Uterus (tissue), 3 donors: ENCODE measurements at regions not wholly inside any gene's neighbourhood (a gene's known extent, or its start where the extent isn't known, plus 50 kb on each side); places are given as distances from the start of the nearest gene placed in this dataset.

ENCODE experiments used
- DNase-seq, 2 donors: peaks; one replicate each; pipeline ENCODE4 v3.0.0-alpha.2; 2019 to 2020
- H3K27ac ChIP-seq, 2 donors: fragments of 200-600 bp; sonication (generic); 1 replicate in 1 of 2; 2 replicates in 1 of 2; pipeline ENCODE4 v1.5.1; 2016 to 2018
- H3K27me3 ChIP-seq, 2 donors: fragments of 200-600 bp; sonication (generic); one replicate each; pipeline ENCODE4 v1.5.1; 2018 to 2019; ENCODE audit warnings: control low read depth in 1 of 2
- H3K36me3 ChIP-seq, 2 donors: fragments of 200-600 bp; sonication (generic); one replicate each; pipeline ENCODE4 v1.5.1; 2019; ENCODE audit warnings: control low read depth in 1 of 2
- H3K4me1 ChIP-seq, 2 donors: fragments of 200-600 bp; sonication (generic); one replicate each; pipeline ENCODE4 v1.5.1; 2018 to 2019; ENCODE audit warnings: control low read depth in 1 of 2
- H3K4me3 ChIP-seq, 2 donors: fragments of 200-600 bp; sonication (generic); 1 replicate in 1 of 2; 2 replicates in 1 of 2; pipeline ENCODE4 v1.5.1; 2018 to 2019; ENCODE audit warnings: mild to moderate bottlenecking in 1 of 2
- H3K9me3 ChIP-seq, 2 donors: fragments of 200-600 bp; sonication (generic); one replicate each; pipeline ENCODE4 v1.5.1; 2019; ENCODE audit warnings: control low read depth in 1 of 2
- CTCF ChIP-seq, 4 experiments: fragments of 200-600 bp in 2 of 4; fragments of 450-650 bp in 2 of 4; sonication (generic) in 2 of 4; IDR thresholded peaks; one replicate each; pipeline ENCODE4 v1.5.1; 2016 to 2019; ENCODE audit warnings: antibody characterized with exemption in 4 of 4, mild to moderate bottlenecking in 2 of 4, moderate library complexity in 1 of 4
- POLR2A ChIP-seq, 2 donors: fragments of 450-650 bp; IDR thresholded peaks; one replicate each; pipeline ENCODE4 v1.6.1; 2016; ENCODE audit warnings: antibody characterized with exemption in 2 of 2, mild to moderate bottlenecking in 1 of 2, moderate library complexity in 1 of 2
- intact Hi-C: fragments of 100-400 bp; cut with DNase I; formaldehyde crosslinking; loops from one replicate; pipeline ENCODE4 v1.15.1; 2023; ENCODE audit warnings: low total_unique reads
- donor health status: DM: yes; HTN: yes; CAD: no.

DNA sequence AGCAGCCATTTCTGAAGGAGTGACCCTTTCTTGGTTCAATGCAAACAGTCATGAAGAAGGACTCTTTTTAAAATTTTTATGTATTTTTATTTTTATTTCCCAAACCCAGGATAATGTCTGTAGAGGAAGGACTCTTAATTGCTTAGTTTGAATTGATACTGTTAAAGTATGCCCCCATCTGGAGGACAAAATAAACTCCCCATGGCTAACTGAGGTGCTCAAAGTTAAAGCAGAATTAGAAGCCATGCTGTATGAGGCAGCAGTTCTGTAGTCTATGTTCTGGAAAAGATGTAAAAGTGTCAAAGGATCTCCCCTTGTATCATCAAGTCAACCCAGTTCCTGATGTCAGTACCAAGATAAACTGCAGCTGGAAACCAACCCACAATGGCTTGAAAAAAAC is 617.9 kb upstream of the GRM3 start:
- Histone ChIP-seq H3K27me3 (no peaks in the 10 kb centered on the region), H3K4me1 (no peaks in the 10 kb centered on the region), H3K4me3 (no peak overlapping the region), H3K9me3 (no peaks in the 10 kb centered on the region), H3K27ac (no peak overlapping the region), H3K36me3 (no peaks in the 10 kb centered on the region)
- no peak for DNase-seq
- TF ChIP-seq CTCF (IDR thresholded peaks at IDR 0.05), result no peak
- TF ChIP-seq POLR2A (IDR thresholded peaks at IDR 0.05), result no peak
- intact Hi-C loops, result no loop called here

GRCh38 chr7:86013662-86014061 is 630.0 kb upstream of the GRM3 start:
- no peaks in the 10 kb centered on the region for H3K36me3 ChIP-seq
- TF ChIP-seq POLR2A (IDR thresholded peaks at IDR 0.05) (no peak), CTCF (IDR thresholded peaks at IDR 0.05) (no peak)
- no peaks in the 10 kb centered on the region for H3K9me3 ChIP-seq
- no peaks in the 10 kb centered on the region for H3K4me1 ChIP-seq
- no peak overlapping the region for H3K4me3 ChIP-seq
- H3K27ac ChIP-seq, result no peak overlapping the region
- intact Hi-C loops, result no loop called here
- H3K27me3 ChIP-seq, result no peaks in the 10 kb centered on the region
- no peak for DNase-seq

- Histone ChIP-seq H3K27me3 (no peaks in the 10 kb centered on the region), H3K36me3 (no peaks in the 10 kb centered on the region), H3K27ac (no peak overlapping the region), H3K4me1 (no peaks in the 10 kb centered on the region), H3K9me3 (no peaks in the 10 kb centered on the region), H3K4me3 (no peak overlapping the region)
- DNase-seq, result no peak
- intact Hi-C loops, result no loop called here
- no peak for TF ChIP-seq CTCF (IDR thresholded peaks at IDR 0.05)
- no peak for TF ChIP-seq POLR2A (IDR thresholded peaks at IDR 0.05)
These were observed 630.7 kb upstream of the GRM3 start for GRCh38 chr7:86012971-86013370.

DNA sequence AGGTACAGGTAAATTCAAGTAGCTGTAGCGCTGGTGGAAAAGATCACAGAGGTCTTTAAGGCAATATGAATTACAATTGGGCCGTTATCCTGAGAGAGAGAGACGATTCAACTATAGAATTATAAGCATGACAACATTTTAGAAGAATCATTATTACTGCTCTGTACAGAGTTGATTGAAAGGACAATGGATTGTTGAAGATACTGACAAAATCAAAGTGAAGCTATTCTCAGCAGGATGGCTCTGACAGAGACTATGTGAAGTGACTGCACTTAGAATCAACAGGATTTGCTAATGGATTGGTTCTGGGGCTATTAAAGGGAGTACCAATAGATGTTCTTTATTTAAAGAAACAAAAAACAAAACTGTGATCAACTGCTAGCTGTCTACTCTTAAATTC is 634.8 kb upstream of the GRM3 start:
- Histone ChIP-seq H3K27me3 (no peaks in the 10 kb centered on the region), H3K36me3 (no peaks in the 10 kb centered on the region), H3K27ac (no peak overlapping the region), H3K4me1 (no peaks in the 10 kb centered on the region), H3K4me3 (no peak overlapping the region), H3K9me3 (no peaks in the 10 kb centered on the region)
- no peak for TF ChIP-seq CTCF (IDR thresholded peaks at IDR 0.05)
- TF ChIP-seq POLR2A (IDR thresholded peaks at IDR 0.05), result no peak
- intact Hi-C loops, result no loop called here
- DNase-seq, result no peak

DNA sequence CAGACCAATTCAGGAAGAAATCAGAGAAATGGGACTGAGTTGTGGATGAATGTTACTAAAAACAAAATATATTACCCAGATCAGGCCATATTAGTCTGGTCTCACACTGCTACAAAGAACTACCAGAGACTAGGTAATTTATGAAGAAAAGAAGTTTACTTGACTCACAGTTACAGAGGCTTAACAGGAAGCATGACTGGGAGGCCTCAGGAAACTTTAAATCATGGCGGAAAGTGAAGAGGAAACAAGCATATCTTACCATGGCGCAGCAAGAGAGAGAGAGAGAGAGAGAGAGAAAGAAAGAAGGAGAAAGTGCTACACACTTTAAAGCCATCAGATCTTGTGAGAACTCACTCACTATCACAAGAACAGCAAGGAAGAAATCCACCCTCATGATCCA is 636.8 kb upstream of the GRM3 start:
- DNase-seq, result no peak
- Histone ChIP-seq H3K27ac (no peak overlapping the region), H3K4me1 (no peaks in the 10 kb centered on the region), H3K4me3 (no peak overlapping the region), H3K36me3 (no peaks in the 10 kb centered on the region), H3K9me3 (no peaks in the 10 kb centered on the region), H3K27me3 (no peaks in the 10 kb centered on the region)
- intact Hi-C loops, result no loop called here
- TF ChIP-seq POLR2A (IDR thresholded peaks at IDR 0.05), result no peak
- no peak for TF ChIP-seq CTCF (IDR thresholded peaks at IDR 0.05)
